ENCODE measurements at regions not wholly inside any gene's neighbourhood (a gene's known extent, or its start where the extent isn't known, plus 50 kb on each side); places are given as distances from the start of the nearest gene placed in this dataset.

- POLR2A ChIA-PET = no interaction called here
- no peak overlapping the region for H3K27ac Mint-ChIP-seq
These were observed 50.0 kb upstream of the ACYP2 start for GRCh38 chr2:54065411-54065810.

GRCh38 chr2:54063967-54064535, 51.4 kb upstream of the ACYP2 start:
- Mint-ChIP-seq H3K4me3 (no peak overlapping the region), H3K27me3 (ENCODE audit: low read depth) (no peaks in the 10 kb centered on the region), H3K36me3 (ENCODE audit: low read depth) (no peaks in the 10 kb centered on the region), H3K4me1 (ENCODE audit: low read depth) (no peaks in the 10 kb centered on the region), H3K27ac (no peak overlapping the region), H3K9me3 (ENCODE audit: insufficient read depth) (no peaks in the 10 kb centered on the region)
- DNase-seq = no peak
- no peak for ATAC-seq
- CTCF ChIA-PET = no interaction called here
- POLR2A ChIA-PET = no interaction called here

More at GRCh38 chr2:54065411-54065810, 50.0 kb upstream of the ACYP2 start:
- CTCF ChIA-PET = no interaction called here
- no peaks in the 10 kb centered on the region for H3K9me3 Mint-ChIP-seq (ENCODE audit: insufficient read depth)
- no peaks in the 10 kb centered on the region for H3K4me1 Mint-ChIP-seq (ENCODE audit: low read depth)
- H3K27me3 Mint-ChIP-seq (ENCODE audit: low read depth) = no peaks in the 10 kb centered on the region
- DNase-seq (no peak), ATAC-seq (no peak)
- no peak overlapping the region for H3K4me3 Mint-ChIP-seq
- H3K36me3 Mint-ChIP-seq (ENCODE audit: low read depth) = no peaks in the 10 kb centered on the region

GRCh38 chr2:54062401-54062800, 53.0 kb upstream of the ACYP2 start:
- DNase-seq (no peak), ATAC-seq (no peak)
- H3K27ac Mint-ChIP-seq = no peak overlapping the region
- H3K36me3 Mint-ChIP-seq (ENCODE audit: low read depth) = no peaks in the 10 kb centered on the region
- peaks cover 6% of the 10 kb centered on the region for H3K9me3 Mint-ChIP-seq (ENCODE audit: insufficient read depth)
- no peaks in the 10 kb centered on the region for H3K27me3 Mint-ChIP-seq (ENCODE audit: low read depth)
- CTCF ChIA-PET = interaction anchor here (0.7 kb wide), 1 partner anchor 10 kb away, joined by 3 read pairs; no protein-coding TSS in a partner anchor
- no peaks in the 10 kb centered on the region for H3K4me1 Mint-ChIP-seq (ENCODE audit: low read depth)
- H3K4me3 Mint-ChIP-seq = no peak overlapping the region
- POLR2A ChIA-PET = no interaction called here

GRCh38 chr2:54061272-54061671, 54.1 kb upstream of the ACYP2 start:
- ChIA-PET CTCF (no interaction called here), POLR2A (no interaction called here)
- Mint-ChIP-seq H3K9me3 (ENCODE audit: insufficient read depth) (peaks cover 6% of the 10 kb centered on the region), H3K27ac (no peak overlapping the region), H3K36me3 (ENCODE audit: low read depth) (no peaks in the 10 kb centered on the region), H3K4me1 (ENCODE audit: low read depth) (no peaks in the 10 kb centered on the region), H3K4me3 (no peak overlapping the region), H3K27me3 (ENCODE audit: low read depth) (no peaks in the 10 kb centered on the region)
- ATAC-seq = no peak
- DNase-seq = no peak

GRCh38 chr2:54059986-54060385, 55.4 kb upstream of the ACYP2 start:
- Mint-ChIP-seq H3K9me3 (ENCODE audit: insufficient read depth) (peaks cover 6% of the 10 kb centered on the region), H3K36me3 (ENCODE audit: low read depth) (no peaks in the 10 kb centered on the region), H3K27me3 (ENCODE audit: low read depth) (no peaks in the 10 kb centered on the region), H3K4me1 (ENCODE audit: low read depth) (no peaks in the 10 kb centered on the region), H3K27ac (no peak overlapping the region), H3K4me3 (no peak overlapping the region)
- ChIA-PET POLR2A (no interaction called here), CTCF (no interaction called here)
- DNase-seq (no peak), ATAC-seq (no peak)

GRCh38 chr2:54059504-54059903, 55.9 kb upstream of the ACYP2 start:
- ATAC-seq = no peak
- ChIA-PET POLR2A (no interaction called here), CTCF (no interaction called here)
- Mint-ChIP-seq H3K27ac (no peak overlapping the region), H3K9me3 (ENCODE audit: insufficient read depth) (peaks cover 6% of the 10 kb centered on the region), H3K4me3 (no peak overlapping the region), H3K27me3 (ENCODE audit: low read depth) (no peaks in the 10 kb centered on the region), H3K4me1 (ENCODE audit: low read depth) (peaks cover 1% of the 10 kb centered on the region), H3K36me3 (ENCODE audit: low read depth) (no peaks in the 10 kb centered on the region)
- DNase-seq = no peak

GRCh38 chr2:54058449-54058848, 57.0 kb upstream of the ACYP2 start:
- no peak for DNase-seq
- CTCF ChIA-PET = no interaction called here
- no peak for ATAC-seq

GRCh38 chr2:54054774-54055173, 60.6 kb upstream of the ACYP2 start:
- Mint-ChIP-seq H3K9me3 (ENCODE audit: insufficient read depth) (peaks cover 6% of the 10 kb centered on the region), H3K27me3 (ENCODE audit: low read depth) (no peaks in the 10 kb centered on the region), H3K36me3 (ENCODE audit: low read depth) (peaks cover 3% of the 10 kb centered on the region), H3K27ac (no peak overlapping the region), H3K4me3 (no peak overlapping the region), H3K4me1 (ENCODE audit: low read depth) (peaks cover 13% of the 10 kb centered on the region)
- no peak for DNase-seq
- POLR2A ChIA-PET = no interaction called here
- CTCF ChIA-PET = interaction anchor here (1.2 kb wide), 1 partner anchor 52 kb away, joined by 3 read pairs; no protein-coding TSS in a partner anchor
- ATAC-seq = no peak

More at GRCh38 chr2:54058449-54058848, 57.0 kb upstream of the ACYP2 start:
- Mint-ChIP-seq H3K27me3 (ENCODE audit: low read depth) (no peaks in the 10 kb centered on the region), H3K9me3 (ENCODE audit: insufficient read depth) (peaks cover 6% of the 10 kb centered on the region), H3K4me1 (ENCODE audit: low read depth) (peaks cover 11% of the 10 kb centered on the region), H3K4me3 (no peak overlapping the region), H3K36me3 (ENCODE audit: low read depth) (no peaks in the 10 kb centered on the region), H3K27ac (no peak overlapping the region)
- POLR2A ChIA-PET = no interaction called here

- ATAC-seq (no peak), DNase-seq (no peak)
- peak overlapping the region; percentile 1 for H3K4me3 Mint-ChIP-seq
- H3K9me3 Mint-ChIP-seq (ENCODE audit: insufficient read depth) = peaks cover 6% of the 10 kb centered on the region
- H3K36me3 Mint-ChIP-seq (ENCODE audit: low read depth) = peaks cover 3% of the 10 kb centered on the region
- no peaks in the 10 kb centered on the region for H3K27me3 Mint-ChIP-seq (ENCODE audit: low read depth)
- H3K4me1 Mint-ChIP-seq (ENCODE audit: low read depth) = peaks cover 15% of the 10 kb centered on the region
- H3K27ac Mint-ChIP-seq = peak overlapping the region; percentile 18
- POLR2A ChIA-PET = interaction anchor here (0.6 kb wide), 1 partner anchor 626 kb away, joined by 3 read pairs; no protein-coding TSS in a partner anchor
- CTCF ChIA-PET = interaction anchor here (1.2 kb wide), 1 partner anchor 53 kb away, joined by 3 read pairs; no protein-coding TSS in a partner anchor
These were observed 61.1 kb upstream of the ACYP2 start for GRCh38 chr2:54054271-54054670.

- no peak overlapping the region for H3K4me3 Mint-ChIP-seq
- no peak for ATAC-seq
- peaks cover 6% of the 10 kb centered on the region for H3K9me3 Mint-ChIP-seq (ENCODE audit: insufficient read depth)
These were observed 61.6 kb upstream of the ACYP2 start for GRCh38 chr2:54053830-54054229.

GRCh38 chr2:54052825-54053718, 62.3 kb upstream of the ACYP2 start:
- ChIA-PET POLR2A (no interaction called here), CTCF (interaction anchor here (0.6 to 1.5 kb wide), 8 partner anchors 9 to 85 kb away, joined by 3 to 6 read pairs (median 3); partner anchors contain the start of gene PSME4)
- Mint-ChIP-seq H3K36me3 (ENCODE audit: low read depth) (peaks cover 3% of the 10 kb centered on the region), H3K27me3 (ENCODE audit: low read depth) (no peaks in the 10 kb centered on the region), H3K27ac (peak overlapping the region; percentile 24), H3K9me3 (ENCODE audit: insufficient read depth) (no peaks in the 10 kb centered on the region), H3K4me1 (ENCODE audit: low read depth) (peaks cover 18% of the 10 kb centered on the region), H3K4me3 (no peak overlapping the region)
- no peak for DNase-seq
- no peak for ATAC-seq

More at GRCh38 chr2:54053830-54054229, 61.6 kb upstream of the ACYP2 start:
- no peak for DNase-seq
- ChIA-PET CTCF (interaction anchor here (1.3 kb wide), 1 partner anchor 15 kb away, joined by 3 read pairs; no protein-coding TSS in a partner anchor), POLR2A (interaction anchor here (0.6 kb wide), 1 partner anchor 626 kb away, joined by 3 read pairs; no protein-coding TSS in a partner anchor)
- Mint-ChIP-seq H3K4me1 (ENCODE audit: low read depth) (peaks cover 16% of the 10 kb centered on the region), H3K27me3 (ENCODE audit: low read depth) (no peaks in the 10 kb centered on the region), H3K36me3 (ENCODE audit: low read depth) (peaks cover 3% of the 10 kb centered on the region), H3K27ac (peak overlapping the region; percentile 24)

GRCh38 chr2:54050445-54050844, 65.0 kb upstream of the ACYP2 start:
- ATAC-seq (no peak), DNase-seq (no peak)
- H3K27ac Mint-ChIP-seq = no peak overlapping the region
- no peaks in the 10 kb centered on the region for H3K9me3 Mint-ChIP-seq (ENCODE audit: insufficient read depth)
- H3K27me3 Mint-ChIP-seq (ENCODE audit: low read depth) = no peaks in the 10 kb centered on the region
- ChIA-PET POLR2A (no interaction called here), CTCF (interaction anchor here (1.9 kb wide), 1 partner anchor 56 kb away, joined by 5 read pairs; no protein-coding TSS in a partner anchor)
- H3K4me3 Mint-ChIP-seq = no peak overlapping the region
- peaks cover 20% of the 10 kb centered on the region for H3K4me1 Mint-ChIP-seq (ENCODE audit: low read depth)
- H3K36me3 Mint-ChIP-seq (ENCODE audit: low read depth) = peaks cover 4% of the 10 kb centered on the region
